Effector memory CD4-positive, alpha-beta T cell (primary cell): ENCODE measurements at regions not wholly inside any gene's neighbourhood (a gene's known extent, or its start where the extent isn't known, plus 50 kb on each side); places are given as distances from the start of the nearest gene placed in this dataset.

Experiments used
- DNase-seq, 3 donors: peaks; one replicate each; pipeline ENCODE4 v3.0.0-alpha.2; 2020
- H3K27ac ChIP-seq: 2 replicates; pipeline ENCODE4 v1.7.0; 2013; ENCODE audit warnings: mild to moderate bottlenecking, low read length, moderate library complexity; ENCODE audit not compliant: insufficient read depth, poor library complexity, severe bottlenecking
- H3K27me3 ChIP-seq: replicated peaks from 2 replicates; pipeline ENCODE4 v1.7.0; 2013; ENCODE audit warnings: mild to moderate bottlenecking, low read length; ENCODE audit not compliant: insufficient read depth, control insufficient read depth, poor library complexity, severe bottlenecking
- H3K36me3 ChIP-seq: 2 replicates; pipeline ENCODE4 v1.7.0; 2013; ENCODE audit warnings: mild to moderate bottlenecking, low read length, moderate library complexity; ENCODE audit not compliant: control insufficient read depth, insufficient read depth
- H3K4me1 ChIP-seq: 2 replicates; pipeline ENCODE4 v1.7.0; 2013; ENCODE audit warnings: low read length, mild to moderate bottlenecking; ENCODE audit not compliant: control insufficient read depth, insufficient read depth, poor library complexity, severe bottlenecking
- H3K4me3 ChIP-seq: 2 replicates; pipeline ENCODE4 v1.7.0; 2013; ENCODE audit warnings: low read length, low read depth, mild to moderate bottlenecking; ENCODE audit not compliant: insufficient read depth, poor library complexity, severe bottlenecking
- H3K9me3 ChIP-seq: 2 replicates; pipeline ENCODE4 v1.7.0; 2013; ENCODE audit warnings: mild to moderate bottlenecking, low read length, moderate library complexity; ENCODE audit not compliant: control insufficient read depth

- H3K4me3 ChIP-seq = no peak overlapping the region
- H3K4me1 ChIP-seq = no peaks in the 10 kb centered on the region
- H3K27me3 ChIP-seq = no peaks in the 10 kb centered on the region
- H3K36me3 ChIP-seq = no peaks in the 10 kb centered on the region
- no peak overlapping the region for H3K27ac ChIP-seq
- no peaks in the 10 kb centered on the region for H3K9me3 ChIP-seq
- no peak for DNase-seq
Observed at GRCh38 chr17:83151056-83151441, 71.6 kb downstream of the METRNL start.

- no peaks in the 10 kb centered on the region for H3K9me3 ChIP-seq
- no peaks in the 10 kb centered on the region for H3K27me3 ChIP-seq
- no peaks in the 10 kb centered on the region for H3K36me3 ChIP-seq
- H3K27ac ChIP-seq = no peak overlapping the region
- DNase-seq = no peak
- H3K4me1 ChIP-seq = no peaks in the 10 kb centered on the region
- no peak overlapping the region for H3K4me3 ChIP-seq
Observed at GRCh38 chr17:83151442-83152226, 72.2 kb downstream of the METRNL start.

GRCh38 chr17:83152227-83152744 lies 72.9 kb downstream of the METRNL start:
- no peaks in the 10 kb centered on the region for H3K4me1 ChIP-seq
- DNase-seq = no peak

DNA sequence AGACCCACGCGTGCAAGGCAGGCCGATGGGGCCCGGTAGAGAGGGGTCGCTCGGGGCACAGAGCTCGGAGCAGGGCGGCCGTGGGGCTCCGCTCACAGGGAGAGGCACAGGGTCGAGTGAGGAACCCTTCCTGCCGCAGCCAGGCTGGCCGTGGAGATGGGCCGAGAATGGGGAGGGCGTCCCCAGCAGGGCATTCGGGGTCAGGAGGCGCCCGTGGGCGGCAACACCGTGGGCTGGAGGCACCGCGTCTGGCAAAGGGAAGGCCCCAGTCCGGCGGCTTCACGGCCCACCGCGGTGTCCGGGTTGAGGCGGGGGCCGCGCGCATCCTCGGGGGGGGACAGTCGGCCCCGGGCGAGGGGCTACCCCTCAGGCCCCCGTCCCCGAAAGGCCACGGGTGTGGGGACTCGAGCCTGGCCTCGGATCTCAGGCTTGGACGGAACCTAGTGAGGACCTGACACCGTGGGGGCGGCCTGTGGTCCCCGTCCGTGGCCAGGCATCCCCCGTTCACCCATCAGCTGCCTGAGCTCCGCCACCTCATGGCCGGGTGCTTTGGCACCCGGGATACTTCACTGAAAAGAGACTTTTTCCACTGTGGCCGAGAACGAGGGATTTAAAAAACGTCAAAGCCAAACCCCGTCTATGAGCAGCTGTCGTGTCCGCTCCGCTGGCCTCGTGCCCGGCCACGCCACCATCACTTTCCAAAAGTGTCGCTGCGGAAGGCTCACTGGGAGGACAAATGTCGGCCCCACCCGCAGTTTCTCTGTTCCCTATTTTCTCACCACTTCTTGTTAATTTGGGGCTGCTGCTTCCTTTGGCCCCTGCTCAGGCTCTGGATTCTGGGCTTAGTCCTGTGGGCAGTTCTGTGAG lies 73.6 kb downstream of the METRNL start:
- H3K9me3 ChIP-seq = no peaks in the 10 kb centered on the region
- H3K27me3 ChIP-seq = no peaks in the 10 kb centered on the region
- H3K36me3 ChIP-seq = no peaks in the 10 kb centered on the region
- H3K4me3 ChIP-seq = no peak overlapping the region
- no peak overlapping the region for H3K27ac ChIP-seq
- H3K4me1 ChIP-seq = no peaks in the 10 kb centered on the region
- DNase-seq = no peak

More at GRCh38 chr17:83152227-83152744, 72.9 kb downstream of the METRNL start:
- H3K9me3 ChIP-seq = no peaks in the 10 kb centered on the region
- H3K27ac ChIP-seq = no peak overlapping the region
- H3K4me3 ChIP-seq = no peak overlapping the region
- H3K27me3 ChIP-seq = no peaks in the 10 kb centered on the region
- H3K36me3 ChIP-seq = no peaks in the 10 kb centered on the region

DNA sequence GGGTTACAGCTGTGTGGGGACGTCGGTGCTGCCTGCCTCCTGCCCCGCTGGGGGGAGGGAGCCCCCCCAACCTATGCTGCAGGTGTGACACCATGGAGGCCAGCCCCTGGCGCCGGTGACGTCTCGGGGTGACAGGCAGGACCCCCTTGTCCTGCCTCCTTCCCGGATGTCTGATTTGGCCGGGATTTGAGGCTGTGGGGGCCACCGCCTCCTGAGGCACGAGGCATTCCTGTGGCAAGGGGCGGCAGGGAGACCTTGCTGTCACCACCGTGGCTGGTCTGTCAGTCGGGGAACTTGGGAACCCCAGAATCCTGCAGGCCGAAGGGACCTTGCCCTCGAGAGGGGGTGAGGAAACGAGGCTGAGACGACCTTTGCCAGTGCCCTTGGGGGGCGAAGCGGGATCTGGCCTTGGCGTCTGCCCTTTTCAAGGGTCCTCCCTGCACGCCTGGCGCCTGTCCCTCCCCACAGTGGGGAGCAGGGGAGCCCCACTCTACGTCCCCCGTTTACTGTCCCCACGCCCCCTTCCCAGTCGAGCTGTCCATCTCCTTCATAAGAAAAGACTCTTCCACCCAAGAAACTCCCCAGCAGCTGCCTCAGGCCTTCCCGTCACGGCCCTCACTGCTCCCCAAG lies 74.4 kb downstream of the METRNL start:
- Histone ChIP-seq H3K36me3 (no peaks in the 10 kb centered on the region), H3K9me3 (no peaks in the 10 kb centered on the region), H3K27me3 (no peaks in the 10 kb centered on the region), H3K4me1 (no peaks in the 10 kb centered on the region), H3K4me3 (no peak overlapping the region), H3K27ac (no peak overlapping the region)
- DNase-seq = no peak

GRCh38 chr17:83154311-83155127 lies 75.1 kb downstream of the METRNL start:
- no peak overlapping the region for H3K27ac ChIP-seq
- H3K36me3 ChIP-seq = no peaks in the 10 kb centered on the region
- H3K9me3 ChIP-seq = no peaks in the 10 kb centered on the region
- no peaks in the 10 kb centered on the region for H3K27me3 ChIP-seq
- DNase-seq = no peak
- no peak overlapping the region for H3K4me3 ChIP-seq
- no peaks in the 10 kb centered on the region for H3K4me1 ChIP-seq

DNA sequence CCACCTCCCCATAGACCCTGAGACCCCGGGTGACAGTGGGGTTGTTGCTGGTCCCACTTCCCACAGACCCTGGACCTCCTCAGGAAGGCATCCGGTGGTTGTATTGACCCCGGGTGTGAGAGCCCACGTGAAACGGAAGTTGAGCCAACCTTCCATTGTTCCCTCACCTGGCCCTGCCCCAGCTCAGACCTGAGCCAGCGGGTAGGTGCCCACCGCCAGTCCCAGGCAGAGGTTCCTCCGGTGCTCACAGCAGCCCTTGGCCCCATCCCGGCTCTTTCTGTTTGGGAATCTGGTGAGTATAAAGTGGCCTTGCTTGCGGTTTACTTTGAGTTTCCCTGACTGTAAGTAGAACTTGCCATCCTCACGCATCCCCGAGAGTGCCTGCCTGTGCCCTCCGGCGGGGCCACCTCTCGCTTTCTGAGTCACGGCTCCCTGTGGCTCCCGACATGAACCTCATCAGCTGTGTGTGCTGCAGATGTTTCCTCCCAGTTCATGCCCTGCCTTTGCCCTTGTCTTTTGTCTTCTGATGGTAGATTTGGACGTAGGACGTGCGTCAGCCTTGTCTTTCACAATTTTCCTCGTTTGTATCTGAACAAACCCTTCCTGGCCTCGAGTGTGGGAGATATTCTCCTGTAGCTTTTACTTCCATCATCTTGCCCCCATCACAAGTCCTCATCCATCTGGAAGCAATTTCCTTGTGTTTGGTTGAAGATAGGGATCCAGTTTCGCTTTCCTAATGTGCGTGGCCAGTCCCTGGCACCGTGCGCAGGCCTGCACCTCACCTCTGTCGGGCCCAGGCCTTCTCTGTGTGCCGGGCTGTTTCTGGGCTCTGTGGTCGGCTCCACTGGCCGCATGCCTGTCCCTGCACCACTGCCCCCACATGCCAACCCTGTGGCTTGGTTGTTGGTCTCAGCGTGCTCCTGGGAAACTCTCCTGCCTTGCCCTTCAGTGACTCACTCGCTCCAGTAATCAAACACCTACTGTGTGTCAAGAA lies 76.0 kb downstream of the METRNL start:
- Histone ChIP-seq H3K27me3 (no peaks in the 10 kb centered on the region), H3K4me3 (no peak overlapping the region), H3K9me3 (no peaks in the 10 kb centered on the region), H3K27ac (no peak overlapping the region), H3K36me3 (no peaks in the 10 kb centered on the region), H3K4me1 (no peaks in the 10 kb centered on the region)
- DNase-seq = no peak

DNA sequence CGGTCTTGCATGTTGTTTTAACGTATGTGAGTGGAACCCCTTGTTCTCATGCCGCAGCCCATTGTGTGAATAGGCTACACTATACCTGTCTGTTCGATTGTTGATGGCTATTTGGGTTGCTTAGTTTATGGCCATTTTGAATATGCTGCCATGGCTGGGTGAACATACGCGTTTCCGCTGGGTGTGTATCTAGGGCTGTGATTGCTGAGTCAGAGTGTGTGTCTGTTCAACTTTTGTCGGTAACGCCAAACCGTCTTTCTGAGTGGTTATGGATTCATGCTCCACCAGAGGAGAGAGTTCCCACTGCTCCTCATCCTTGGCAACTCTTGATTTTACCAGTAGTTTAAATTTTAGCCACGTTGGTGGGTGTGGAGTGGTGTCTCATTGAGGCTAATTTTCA lies 77.0 kb downstream of the METRNL start:
- Histone ChIP-seq H3K27me3 (no peaks in the 10 kb centered on the region), H3K36me3 (no peaks in the 10 kb centered on the region), H3K4me3 (no peak overlapping the region)

More for the DNA sequence above, 77.0 kb downstream of the METRNL start:
- DNase-seq = no peak
- Histone ChIP-seq H3K27ac (no peak overlapping the region), H3K9me3 (no peaks in the 10 kb centered on the region), H3K4me1 (no peaks in the 10 kb centered on the region)
